B cell (primary cell): ENCODE measurements at regions not wholly inside any gene's neighbourhood (a gene's known extent, or its start where the extent isn't known, plus 50 kb on each side); places are given as distances from the start of the nearest gene placed in this dataset.

Experiments used
- ATAC-seq: fragments of 200-7000 bp; cut with Tn5 transposase; one replicate; pipeline ENCODE4 v1.10.0; 2021; ENCODE audit warnings: low read depth, mild to moderate bottlenecking, moderate number of reproducible peaks, moderate library complexity
- CTCF ChIA-PET: fragments of 350-600 bp; sonication (Branson Sonifier 250); formaldehyde crosslinking; loops from one replicate; lab custom pipeline; 2021; ENCODE audit warnings: antibody characterized with exemption, inconsistent platforms; lab: Charles Lee
- POLR2A ChIA-PET: fragments of 350-600 bp; sonication (Branson Sonifier 250); formaldehyde crosslinking; loops from one replicate; lab custom pipeline; 2021; ENCODE audit warnings: antibody characterized with exemption; lab: Charles Lee
- DNase-seq: peaks from one replicate; pipeline ENCODE4 v3.0.0; 2013
- H2AFZ ChIP-seq: 2 replicates; pipeline ENCODE4 v1.6.1; 2012; ENCODE audit warnings: mild to moderate bottlenecking, low read depth, low read length; ENCODE audit not compliant: insufficient read depth, poor library complexity, severe bottlenecking
- H3K27ac ChIP-seq, 2 donors: 1 replicate in 1 of 2; 2 replicates in 1 of 2; pipeline ENCODE4 v1.5.1; 2012 to 2013; ENCODE audit warnings: low read length in 2 of 2, mild to moderate bottlenecking in 2 of 2, moderate library complexity in 1 of 2
- H3K27me3 ChIP-seq, 4 experiments: fragments of 200-600 bp in 1 of 4; sonication (generic) in 1 of 4; replicated peaks in 1 of 4; 1 replicate in 2 of 4; 2 replicates in 2 of 4; pipeline versions ENCODE4 v1.6.1 to v1.7.0; 2013 to 2016; ENCODE audit warnings: low read length in 3 of 4, mild to moderate bottlenecking in 2 of 4, mixed read lengths in 1 of 4, moderate library complexity in 1 of 4; ENCODE audit not compliant: insufficient read depth in 4 of 4, control insufficient read depth in 3 of 4; ENCODE audit errors: control extremely low read depth in 1 of 4
- H3K36me3 ChIP-seq, 2 experiments: replicated peaks in 1 of 2; 1 replicate in 1 of 2; 2 replicates in 1 of 2; pipeline versions ENCODE4 v1.6.1 to v1.7.1; 2013; ENCODE audit warnings: low read length in 1 of 2; ENCODE audit not compliant: insufficient read depth in 2 of 2, control insufficient read depth in 1 of 2; ENCODE audit errors: control extremely low read depth in 1 of 2, extremely low read depth in 1 of 2
- H3K4me1 ChIP-seq, 2 donors: fragments of 200-600 bp in 1 of 2; sonication (generic) in 1 of 2; 1 replicate in 1 of 2; 2 replicates in 1 of 2; pipeline versions ENCODE4 v1.5.1 to v1.6.1; 2013 to 2017; ENCODE audit warnings: low read length in 2 of 2; ENCODE audit not compliant: control insufficient read depth in 2 of 2, insufficient read depth in 2 of 2
- H3K4me2 ChIP-seq: replicated peaks from 2 replicates; pipeline ENCODE3; 2012; ENCODE audit warnings: mild to moderate bottlenecking, low read depth, low read length; ENCODE audit not compliant: poor library complexity, severe bottlenecking
- H3K4me3 ChIP-seq, 5 experiments: fragments of 200-600 bp in 1 of 5; sonication (generic) in 1 of 5; 1 replicate in 3 of 5; 2 replicates in 2 of 5; pipeline versions ENCODE4 v1.5.1 to v1.7.0; 2011 to 2016; ENCODE audit warnings: low read length in 4 of 5, mild to moderate bottlenecking in 4 of 5, low read depth in 2 of 5, control low read depth in 1 of 5, moderate library complexity in 1 of 5; ENCODE audit not compliant: insufficient read depth in 1 of 5; ENCODE audit errors: control extremely low read depth in 1 of 5, extremely low read depth in 1 of 5
- H3K79me2 ChIP-seq: fragments of 200-600 bp; sonication (generic); one replicate; pipeline ENCODE4 v1.6.0; 2016; ENCODE audit warnings: low read length; ENCODE audit not compliant: control insufficient read depth, insufficient read depth
- H3K9ac ChIP-seq: fragments of 200-600 bp; sonication (generic); 2 replicates; pipeline ENCODE4 v1.6.1; 2017; ENCODE audit warnings: mild to moderate bottlenecking, low read length, moderate library complexity
- H3K9me3 ChIP-seq, 3 donors: one replicate each; pipeline versions ENCODE4 v1.6.1 to v1.7.1; 2013; ENCODE audit warnings: low read length in 2 of 3; ENCODE audit not compliant: control insufficient read depth in 2 of 3, insufficient read depth in 1 of 3; ENCODE audit errors: control extremely low read depth in 1 of 3
- H4K20me1 ChIP-seq: 2 replicates; pipeline ENCODE4 v1.6.0; 2012; ENCODE audit warnings: mild to moderate bottlenecking, low read length; ENCODE audit not compliant: insufficient read depth, control insufficient read depth, poor library complexity, severe bottlenecking
- H3K27ac Mint-ChIP-seq: one replicate; pipeline ENCODE4 v1.8.0; 2021; ENCODE audit warnings: mixed read lengths
- H3K27me3 Mint-ChIP-seq: one replicate; pipeline ENCODE4 v1.8.0; 2021; ENCODE audit warnings: mixed read lengths
- H3K4me1 Mint-ChIP-seq: one replicate; pipeline ENCODE4 v1.8.0; 2021; ENCODE audit warnings: mixed read lengths
- H3K4me3 Mint-ChIP-seq: one replicate; pipeline ENCODE4 v1.8.0; 2021; ENCODE audit warnings: mixed read lengths
- H3K9me3 Mint-ChIP-seq: one replicate; pipeline ENCODE4 v1.8.0; 2022; ENCODE audit warnings: mixed read lengths; ENCODE audit not compliant: insufficient read depth
- CTCF ChIP-seq: fragments of 200-600 bp; IDR thresholded peaks from one replicate; pipeline ENCODE4 v1.8.0; 2022; ENCODE audit warnings: antibody characterized with exemption, mild to moderate bottlenecking
- EZH2 ChIP-seq: IDR thresholded peaks from 2 replicates; pipeline ENCODE4 v1.6.1; 2012; ENCODE audit warnings: borderline replicate concordance, low read depth, mild to moderate bottlenecking, moderate library complexity, low read length; ENCODE audit not compliant: insufficient read depth, poor library complexity, severe bottlenecking
- WGBS: methylation state at CpG from one replicate; pipeline ENCODE4 v1.1.5; 2013; ENCODE audit warnings: missing lambda C conversion rate; ENCODE audit not compliant: insufficient coverage; 5-methylcytosine and 5-hydroxymethylcytosine counted together
- intact Hi-C: fragments of 100-400 bp; cut with micrococcal nuclease; formaldehyde crosslinking; loops from one replicate; pipeline ENCODE4 v1.10.0; 2022

GRCh38 chr15:27617013-27617412 lies 482.1 kb downstream of the OCA2 start:
- H3K9ac ChIP-seq: no peak overlapping the region
- Mint-ChIP-seq H3K9me3 (peaks cover 2% of the 10 kb centered on the region), H3K4me3 (no peak overlapping the region), H3K27me3 (no peaks in the 10 kb centered on the region), H3K4me1 (no peaks in the 10 kb centered on the region), H3K27ac (no peak overlapping the region)
- H3K36me3 ChIP-seq: no peaks in the 10 kb centered on the region
- no peak overlapping the region for H3K4me2 ChIP-seq
- no peak for TF ChIP-seq EZH2
- TF ChIP-seq CTCF: no peak
- intact Hi-C loops: no loop called here
- no peak overlapping the region for H2AFZ ChIP-seq
- no peaks in the 10 kb centered on the region for H3K79me2 ChIP-seq
- H3K27ac ChIP-seq: no peak overlapping the region
- H3K9me3 ChIP-seq: no peaks in the 10 kb centered on the region
- ATAC-seq (no peak), DNase-seq (no peak)
- whole genome bisulfite sequencing: no CpG with 5 or more reads among the region's 3 CpGs
- H3K27me3 ChIP-seq: no peaks in the 10 kb centered on the region
- no peaks in the 10 kb centered on the region for H4K20me1 ChIP-seq
- ChIA-PET POLR2A (no interaction called here), CTCF (no interaction called here)
- no peaks in the 10 kb centered on the region for H3K4me1 ChIP-seq
- H3K4me3 ChIP-seq: no peak overlapping the region

GRCh38 chr15:27608248-27608647 lies 490.9 kb downstream of the OCA2 start:
- H3K27me3 ChIP-seq: no peaks in the 10 kb centered on the region
- Mint-ChIP-seq H3K27ac (no peak overlapping the region), H3K4me3 (no peak overlapping the region), H3K9me3 (peaks cover 8% of the 10 kb centered on the region), H3K27me3 (no peaks in the 10 kb centered on the region), H3K4me1 (no peaks in the 10 kb centered on the region)
- H3K27ac ChIP-seq: no peak overlapping the region
- H3K4me3 ChIP-seq: no peak overlapping the region
- peaks cover 0 to 2% (median 1%) of the 10 kb centered on the region in 3 donors for H3K9me3 ChIP-seq
- no peak overlapping the region for H2AFZ ChIP-seq
- H4K20me1 ChIP-seq: no peaks in the 10 kb centered on the region
- intact Hi-C loops: no loop called here
- no peak for DNase-seq
- no peaks in the 10 kb centered on the region for H3K79me2 ChIP-seq
- ATAC-seq: no peak
- 67% methylated on average over 3 of the region's 3 CpGs for WGBS
- no peaks in the 10 kb centered on the region for H3K4me1 ChIP-seq
- H3K9ac ChIP-seq: no peak overlapping the region
- ChIA-PET CTCF (no interaction called here), POLR2A (no interaction called here)
- H3K36me3 ChIP-seq: no peaks in the 10 kb centered on the region
- no peak overlapping the region for H3K4me2 ChIP-seq
- TF ChIP-seq EZH2 (no peak), CTCF (no peak)
